Hepatocyte (in vitro differentiated cells): ENCODE measurements at regions not wholly inside any gene's neighbourhood (a gene's known extent, or its start where the extent isn't known, plus 50 kb on each side); places are given as distances from the start of the nearest gene placed in this dataset.

Experiments used
- CTCF ChIP-seq: fragments of 200-600 bp; sonication (generic); IDR thresholded peaks from 2 replicates; pipeline ENCODE4 v1.5.1; 2016; ENCODE audit warnings: antibody characterized with exemption, mild to moderate bottlenecking; ENCODE audit not compliant: poor library complexity
- EZH2phosphoT487 ChIP-seq: fragments of 200-600 bp; sonication (generic); IDR thresholded peaks from one replicate; pipeline ENCODE4 v1.6.1; 2018; ENCODE audit warnings: antibody characterized with exemption, mild to moderate bottlenecking, low read depth, moderate library complexity; ENCODE audit not compliant: unreplicated experiment, severe bottlenecking

GRCh38 chr18:78636260-78636659, 343.4 kb upstream of the SALL3 start:
- no peak for TF ChIP-seq CTCF
- no peak for TF ChIP-seq EZH2phosphoT487
